HepG2 (cell line): ENCODE measurements at regions not wholly inside any gene's neighbourhood (a gene's known extent, or its start where the extent isn't known, plus 50 kb on each side); places are given as distances from the start of the nearest gene placed in this dataset.
"Not testable (repeated sequence)": the region's sequence is repeated elsewhere in the genome, so short reads cannot be mapped to it uniquely, and the experiment has no call there.

Experiments
- ATAC-seq: fragments of 200-7000 bp; cut with Tn5 transposase; 3 replicates; pipeline ENCODE4 v1.9.1; 2020; ENCODE audit warnings: mild to moderate bottlenecking, moderate library complexity
- BruUV-seq: library from RNA; stranded (reverse); fragments of 400-500 nt; replicated peaks from 2 replicates; lab custom pipeline; 2021; lab: Mats Ljungman, UMichigan
- CTCF ChIA-PET: fragments of 300-600 bp; formaldehyde crosslinking; extraction: SDS; loops from one replicate; lab custom pipeline; 2021; ENCODE audit warnings: low total read pairs, inconsistent platforms, low intra/inter-chr PET ratio; lab: Yijun Ruan, JAX
- POLR2A ChIA-PET: fragments of 350-600 bp; sonication (Branson Sonifier 250); formaldehyde crosslinking; loops from one replicate; lab custom pipeline; 2020; ENCODE audit warnings: antibody characterized with exemption, inconsistent platforms; lab: Yijun Ruan, JAX
- DNase-seq: peaks from one replicate; pipeline ENCODE4 v3.0.0-alpha.2; 2015; ENCODE audit warnings: low spot score
- FAIRE-seq: peaks from 3 replicates; lab custom pipeline; 2011; peaks lifted over from hg19 to GRCh38; lab: Jason Lieb, UNC
- H2AFZ ChIP-seq: one replicate; pipeline ENCODE4 v1.6.1; 2011; ENCODE audit warnings: low read length, inconsistent platforms
- H3K27ac ChIP-seq: fragments of 300-600 bp; 3 replicates; pipeline ENCODE4 v1.8.0; 2011; ENCODE audit warnings: mixed run types, mild to moderate bottlenecking, mixed read lengths, low read length, inconsistent platforms; ENCODE audit not compliant: insufficient read depth; ENCODE audit errors: extremely low read length
- H3K27me3 ChIP-seq, 2 experiments: fragments of 200-600 bp in 1 of 2; 2 replicates in 1 of 2; 3 replicates in 1 of 2; pipeline versions ENCODE4 v1.6.0 to v1.8.0; 2011; ENCODE audit warnings: low read length in 2 of 2, mild to moderate bottlenecking in 2 of 2, moderate library complexity in 2 of 2, inconsistent platforms in 1 of 2; ENCODE audit not compliant: insufficient read depth in 2 of 2, control insufficient read depth in 1 of 2
- H3K36me3 ChIP-seq, 2 experiments: fragments of 200-600 bp in 1 of 2; replicated peaks in 1 of 2; 2 replicates in 1 of 2; 3 replicates in 1 of 2; pipeline versions ENCODE4 v1.5.1 to v1.8.0; 2011; ENCODE audit warnings: low read length in 2 of 2, inconsistent platforms in 1 of 2; ENCODE audit not compliant: insufficient read depth in 2 of 2, control insufficient read depth in 1 of 2
- H3K4me1 ChIP-seq: 2 replicates; pipeline ENCODE4 v1.5.1; 2012; ENCODE audit warnings: low read length, inconsistent platforms; ENCODE audit not compliant: insufficient read depth
- H3K4me2 ChIP-seq: 2 replicates; pipeline ENCODE4 v1.6.0; 2011; ENCODE audit warnings: low read depth, low read length, inconsistent platforms
- H3K4me3 ChIP-seq, 3 experiments: fragments of 200-600 bp in 1 of 3; sonication (generic), shearing (Covaris generic) in 1 of 3; replicated peaks in 1 of 3; 2 replicates each; pipeline ENCODE4 v1.5.1; 2011 to 2016; ENCODE audit warnings: low read length in 3 of 3, inconsistent platforms in 2 of 3, low read depth in 2 of 3, mild to moderate bottlenecking in 2 of 3, control low read depth in 1 of 3, mixed read lengths in 1 of 3; ENCODE audit not compliant: insufficient read depth in 1 of 3
- H3K79me2 ChIP-seq: one replicate; pipeline ENCODE4 v1.6.1; 2011; ENCODE audit warnings: low read length, inconsistent platforms; ENCODE audit not compliant: insufficient read depth
- H3K9ac ChIP-seq: 2 replicates; pipeline ENCODE4 v1.6.0; 2011; ENCODE audit warnings: mild to moderate bottlenecking, low read depth, low read length, inconsistent platforms; ENCODE audit not compliant: insufficient read depth
- H3K9me3 ChIP-seq: 2 replicates; pipeline ENCODE4 v1.5.1; 2012; ENCODE audit warnings: mild to moderate bottlenecking, low read length
- H4K20me1 ChIP-seq: 2 replicates; pipeline ENCODE4 v1.6.0; 2011; ENCODE audit warnings: inconsistent platforms, mild to moderate bottlenecking, low read length, moderate library complexity; ENCODE audit not compliant: insufficient read depth
- ATAD3A ChIP-seq: sonication (generic); formaldehyde crosslinking; IDR thresholded peaks from 2 replicates; pipeline ENCODE4 v1.4.0; 2020; ENCODE audit warnings: missing genetic modification reagents
- KDM1A ChIP-seq: IDR thresholded peaks from 2 replicates; pipeline ENCODE4 v1.6.1; 2016; ENCODE audit warnings: missing compliant biosample characterization
- KDM4B ChIP-seq: sonication (generic); formaldehyde crosslinking; IDR thresholded peaks from 2 replicates; pipeline ENCODE4 v1.4.0; 2020; ENCODE audit warnings: missing genetic modification reagents
- NR2F1 ChIP-seq, 2 experiments: fragments of 450-650 bp in 1 of 2; formaldehyde crosslinking in 1 of 2; IDR thresholded peaks; 2 replicates each; pipeline versions ENCODE4 v1.5.0 to v1.6.1; 2016 to 2020; ENCODE audit warnings: mild to moderate bottlenecking in 1 of 2, missing compliant biosample characterization in 1 of 2, missing genetic modification reagents in 1 of 2, moderate library complexity in 1 of 2
- ZFP62 ChIP-seq: sonication (generic); formaldehyde crosslinking; IDR thresholded peaks from 2 replicates; pipeline ENCODE4 v1.4.0; 2020; ENCODE audit warnings: missing genetic modification reagents
- ZNF512 ChIP-seq: sonication (generic); formaldehyde crosslinking; IDR thresholded peaks from 2 replicates; pipeline ENCODE4 v1.4.0; 2020; ENCODE audit warnings: mild to moderate bottlenecking, missing genetic modification reagents
- ZNF788 ChIP-seq: sonication (generic); formaldehyde crosslinking; IDR thresholded peaks from 2 replicates; pipeline ENCODE4 v1.5.0; 2020; ENCODE audit warnings: mild to moderate bottlenecking, missing genetic modification reagents, borderline replicate concordance
- ZSCAN21 ChIP-seq: sonication (generic); formaldehyde crosslinking; IDR thresholded peaks from 2 replicates; pipeline ENCODE4 v1.8.0; 2022; ENCODE audit warnings: mild to moderate bottlenecking, missing genetic modification reagents, moderate library complexity, borderline replicate concordance
- WGBS: methylation state at CpG from one replicate; pipeline ENCODE4 v1.1.6; 2017; ENCODE audit warnings: low lambda C conversion rate; 5-methylcytosine and 5-hydroxymethylcytosine counted together
- in situ Hi-C: cut with HindIII; loops from 2 replicates; pipeline ENCODE4 v1.10.0; 2017; ENCODE audit warnings: low pct_unique_long_range_greater_than_20kb; ENCODE audit not compliant: extremely low pct_ligation_motif_present
- intact Hi-C: fragments of 100-400 bp; cut with micrococcal nuclease; formaldehyde crosslinking; loops from one replicate; pipeline ENCODE4 v1.10.0; 2022; ENCODE audit not compliant: unreplicated experiment

GRCh38 chr3:8438507-8439079, 63.0 kb upstream of the LMCD1 start:
- intact Hi-C loops: no loop called here

GRCh38 chr3:8440142-8440541, 61.5 kb upstream of the LMCD1 start:
- H3K27me3 ChIP-seq, H3K9me3 ChIP-seq, H3K27ac ChIP-seq, H2AFZ ChIP-seq, FAIRE-seq, H4K20me1 ChIP-seq, H3K4me2 ChIP-seq, intact Hi-C loops, H3K79me2 ChIP-seq, ATAC-seq, CTCF ChIA-PET, H3K9ac ChIP-seq, POLR2A ChIA-PET, BruUV-seq, H3K36me3 ChIP-seq, H3K4me3 ChIP-seq, DNase-seq: not testable (repeated sequence)
- peaks cover 39% of the 10 kb centered on the region for H3K4me1 ChIP-seq
- 95% methylated on average over 4 of the region's 30 CpGs for WGBS
- in situ Hi-C loops: loop anchor here (5.0 kb wide), 2 partner anchors 62 to 182 kb away; partner anchors contain the start of gene LMCD1

More at GRCh38 chr3:8438507-8439079, 63.0 kb upstream of the LMCD1 start:
- Histone ChIP-seq H3K27ac (no peak overlapping the region), H3K9me3 (no peaks in the 10 kb centered on the region), H3K9ac (no peak overlapping the region), H3K4me3 (no peak overlapping the region), H3K79me2 (no peaks in the 10 kb centered on the region), H3K27me3 (no peaks in the 10 kb centered on the region), H3K36me3 (no peaks in the 10 kb centered on the region), H3K4me2 (no peak overlapping the region), H4K20me1 (no peaks in the 10 kb centered on the region), H3K4me1 (peaks cover 25% of the 10 kb centered on the region), H2AFZ (no peak overlapping the region)
- ATAC-seq: no peak
- no peak for TF ChIP-seq NR2F1 (CRISPR knock-in tag; IDR thresholded peaks at IDR 0.05)
- TF ChIP-seq KDM4B: no peak
- no peak for TF ChIP-seq ZSCAN21 (CRISPR knock-in tag)
- TF ChIP-seq ZNF788 (CRISPR knock-in tag): no peak
- TF ChIP-seq ATAD3A (CRISPR knock-in tag): no peak
- TF ChIP-seq KDM1A (CRISPR knock-in tag): no peak
- TF ChIP-seq ZNF512 (CRISPR knock-in tag): no peak
- TF ChIP-seq ZFP62 (CRISPR knock-in tag): no peak
- POLR2A ChIA-PET: no interaction called here
- in situ Hi-C loops: no loop called here
- CTCF ChIA-PET: no interaction called here
- FAIRE-seq: no peak
- WGBS: 65% methylated on average over 7 of the region's 7 CpGs
- BruUV-seq: no TSS peak
- no peak for DNase-seq
